SJSA1 (cell line): ENCODE measurements at regions not wholly inside any gene's neighbourhood (a gene's known extent, or its start where the extent isn't known, plus 50 kb on each side); places are given as distances from the start of the nearest gene placed in this dataset.

Experiments used
- DNase-seq, 2 experiments: peaks; one replicate each; pipeline ENCODE4 v3.0.0-alpha.2; 2015 to 2020; ENCODE audit warnings: low spot score in 2 of 2, low read depth in 1 of 2
- H3K27ac ChIP-seq: fragments of 250-450 bp; sonication (Bioruptor Pico); 2 replicates; pipeline ENCODE4 v1.5.1; 2020; ENCODE audit warnings: mild to moderate bottlenecking, moderate library complexity
- H3K27me3 ChIP-seq: fragments of 250-450 bp; sonication (Bioruptor Pico); replicated peaks from 2 replicates; pipeline ENCODE4 v1.5.1; 2020; ENCODE audit warnings: mild to moderate bottlenecking, moderate library complexity
- H3K36me3 ChIP-seq: fragments of 250-450 bp; sonication (Bioruptor Pico); 2 replicates; pipeline ENCODE4 v1.5.1; 2020; ENCODE audit warnings: mild to moderate bottlenecking
- H3K4me1 ChIP-seq: fragments of 250-450 bp; sonication (Bioruptor Pico); replicated peaks from 2 replicates; pipeline ENCODE4 v1.6.1; 2021; ENCODE audit warnings: mild to moderate bottlenecking
- H3K4me3 ChIP-seq: fragments of 250-450 bp; sonication (Bioruptor Pico); 2 replicates; pipeline ENCODE4 v1.5.1; 2020; ENCODE audit warnings: mild to moderate bottlenecking
- H3K9me3 ChIP-seq: fragments of 250-450 bp; sonication (Bioruptor Pico); replicated peaks from 2 replicates; pipeline ENCODE4 v1.5.1; 2020; ENCODE audit warnings: mild to moderate bottlenecking

DNA sequence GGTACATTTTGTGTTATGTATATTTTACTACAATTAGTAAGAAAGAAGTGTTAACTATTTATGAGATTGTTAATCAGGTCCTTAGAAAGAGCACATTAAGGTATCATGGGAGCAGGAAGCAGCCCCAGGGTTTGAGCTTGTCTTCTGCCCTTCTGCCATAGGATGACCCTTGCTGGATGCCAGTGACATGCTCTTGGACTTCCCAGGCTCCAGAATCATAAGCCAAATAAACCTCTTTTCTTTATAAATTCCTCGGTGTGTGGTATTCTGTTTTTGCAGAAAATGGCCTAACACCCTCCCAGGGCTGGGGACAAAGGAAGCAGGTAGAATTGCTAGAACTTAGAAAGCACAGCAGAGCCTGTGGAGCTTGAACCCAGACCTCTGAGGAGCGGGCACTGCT is 164.7 kb downstream of the VRK1 start:
- Histone ChIP-seq H3K27me3 (no peaks in the 10 kb centered on the region), H3K9me3 (no peaks in the 10 kb centered on the region), H3K4me1 (no peaks in the 10 kb centered on the region), H3K36me3 (no peaks in the 10 kb centered on the region), H3K27ac (no peak overlapping the region), H3K4me3 (no peak overlapping the region)
- DNase-seq, result no peak

DNA sequence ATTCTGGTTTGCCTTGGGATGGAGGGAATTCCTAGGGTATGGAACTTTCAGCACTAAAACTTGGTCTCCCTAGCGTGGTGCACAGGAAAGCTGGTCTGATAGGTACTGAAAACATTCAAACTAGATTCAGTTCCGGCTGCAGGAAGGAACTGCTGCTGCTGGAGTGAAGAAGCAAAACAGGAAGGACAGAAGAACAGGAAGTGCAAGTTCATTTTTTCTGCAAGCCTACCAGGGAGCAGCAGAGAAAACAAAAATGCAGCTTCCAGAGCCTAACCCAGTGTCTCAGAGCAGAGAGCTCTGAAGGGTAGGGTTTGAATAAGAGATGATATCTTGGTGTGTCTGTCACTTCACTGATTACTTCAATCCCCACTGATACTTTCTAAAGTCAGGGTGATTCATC is 165.2 kb downstream of the VRK1 start:
- H3K27me3 ChIP-seq, result no peaks in the 10 kb centered on the region
- no peak for DNase-seq
- H3K9me3 ChIP-seq, result no peaks in the 10 kb centered on the region
- H3K36me3 ChIP-seq, result no peaks in the 10 kb centered on the region
- no peak overlapping the region for H3K4me3 ChIP-seq
- H3K27ac ChIP-seq, result no peak overlapping the region
- no peaks in the 10 kb centered on the region for H3K4me1 ChIP-seq

DNA sequence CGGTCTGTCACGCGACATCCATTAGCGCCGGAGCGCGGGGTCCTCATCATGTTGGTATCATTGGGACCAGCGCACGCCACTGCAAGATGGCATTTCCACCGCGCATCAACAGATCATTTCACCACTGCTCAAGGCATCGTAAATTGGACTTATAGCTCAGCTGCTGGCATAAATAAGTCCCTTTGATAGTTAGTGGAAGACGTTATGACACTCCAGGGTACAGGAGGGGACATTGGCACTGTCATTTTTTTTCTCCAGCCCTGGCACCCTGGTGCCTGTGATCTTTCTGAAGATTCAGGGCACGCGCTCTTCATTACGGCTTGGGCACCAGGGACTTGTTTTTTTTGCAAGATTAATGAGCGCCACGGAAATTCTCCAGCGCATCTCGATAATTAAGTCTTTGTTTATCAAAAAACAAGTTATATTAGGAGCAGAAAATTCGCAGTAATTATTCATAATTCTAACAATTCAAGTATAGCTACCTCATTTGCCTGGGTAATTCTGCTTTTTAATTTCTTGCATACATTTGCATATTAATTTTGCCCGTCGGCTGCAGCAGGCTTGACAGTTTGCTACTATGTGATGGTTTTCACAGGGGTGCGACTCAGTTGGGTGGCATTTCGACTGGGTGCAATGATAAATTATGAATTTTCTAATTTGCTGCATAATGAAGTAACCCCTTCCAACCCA is 167.7 kb downstream of the VRK1 start:
- Histone ChIP-seq H3K27ac (no peak overlapping the region), H3K4me1 (no peaks in the 10 kb centered on the region), H3K36me3 (no peaks in the 10 kb centered on the region), H3K9me3 (no peaks in the 10 kb centered on the region), H3K27me3 (no peaks in the 10 kb centered on the region), H3K4me3 (no peak overlapping the region)
- DNase-seq, result no peak

DNA sequence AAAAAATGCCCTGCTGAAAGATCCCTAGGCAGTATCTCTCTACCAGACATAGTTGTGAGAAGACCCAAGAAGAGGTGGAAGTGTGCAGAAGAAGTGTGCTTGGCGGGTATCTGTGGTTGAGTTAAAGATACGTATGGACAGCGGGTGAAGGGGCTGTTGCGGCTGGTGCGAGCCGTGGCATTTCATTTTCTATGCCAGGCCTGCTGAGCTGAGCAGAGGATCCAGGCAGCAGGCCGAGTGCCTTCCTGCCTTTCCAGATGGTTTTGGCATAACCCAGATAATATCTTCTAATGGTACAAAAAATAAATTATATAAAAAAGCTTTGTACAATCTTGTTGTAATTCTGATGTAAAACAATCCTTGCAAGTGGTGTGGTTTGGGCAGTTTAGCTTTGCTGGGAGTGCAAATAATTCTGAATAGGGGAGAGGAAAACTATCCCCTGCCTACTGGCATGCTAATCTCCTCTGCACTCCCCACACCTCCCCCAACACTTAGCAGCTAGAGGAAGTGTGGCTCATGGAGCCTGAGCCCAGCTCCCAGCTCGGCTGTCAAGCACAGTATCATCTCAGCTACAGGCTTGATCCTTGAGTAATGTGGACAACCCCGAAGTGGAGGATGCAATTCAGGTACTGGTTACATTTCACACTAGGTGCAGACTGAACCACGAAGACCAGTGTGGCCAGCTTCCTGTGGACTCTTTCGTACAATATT is 168.9 kb downstream of the VRK1 start:
- no peaks in the 10 kb centered on the region for H3K9me3 ChIP-seq
- H3K27me3 ChIP-seq, result no peaks in the 10 kb centered on the region
- no peaks in the 10 kb centered on the region for H3K4me1 ChIP-seq
- no peak overlapping the region for H3K27ac ChIP-seq
- H3K4me3 ChIP-seq, result no peak overlapping the region
- DNase-seq, result no peak
- H3K36me3 ChIP-seq, result no peaks in the 10 kb centered on the region

DNA sequence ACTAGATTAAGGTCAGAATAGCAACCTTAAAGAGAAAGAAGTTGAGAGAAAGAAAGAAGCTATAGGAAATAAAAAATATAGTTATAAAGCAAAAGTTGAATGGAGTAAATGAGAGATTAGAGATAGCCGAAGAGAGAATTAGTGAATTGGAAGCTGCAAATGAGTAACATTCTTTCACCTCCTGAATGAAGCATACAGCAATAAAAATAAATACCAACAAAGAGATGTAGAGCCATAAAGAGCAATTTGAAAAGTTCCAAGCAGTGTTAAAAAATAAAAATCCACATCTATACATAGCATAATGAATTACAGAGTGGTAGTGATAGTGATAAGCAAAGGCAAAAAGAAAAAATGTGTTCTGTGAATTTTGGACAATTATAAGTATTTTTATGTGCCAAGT is 177.9 kb downstream of the VRK1 start:
- Histone ChIP-seq H3K4me3 (no peak overlapping the region), H3K27ac (no peak overlapping the region)

DNA sequence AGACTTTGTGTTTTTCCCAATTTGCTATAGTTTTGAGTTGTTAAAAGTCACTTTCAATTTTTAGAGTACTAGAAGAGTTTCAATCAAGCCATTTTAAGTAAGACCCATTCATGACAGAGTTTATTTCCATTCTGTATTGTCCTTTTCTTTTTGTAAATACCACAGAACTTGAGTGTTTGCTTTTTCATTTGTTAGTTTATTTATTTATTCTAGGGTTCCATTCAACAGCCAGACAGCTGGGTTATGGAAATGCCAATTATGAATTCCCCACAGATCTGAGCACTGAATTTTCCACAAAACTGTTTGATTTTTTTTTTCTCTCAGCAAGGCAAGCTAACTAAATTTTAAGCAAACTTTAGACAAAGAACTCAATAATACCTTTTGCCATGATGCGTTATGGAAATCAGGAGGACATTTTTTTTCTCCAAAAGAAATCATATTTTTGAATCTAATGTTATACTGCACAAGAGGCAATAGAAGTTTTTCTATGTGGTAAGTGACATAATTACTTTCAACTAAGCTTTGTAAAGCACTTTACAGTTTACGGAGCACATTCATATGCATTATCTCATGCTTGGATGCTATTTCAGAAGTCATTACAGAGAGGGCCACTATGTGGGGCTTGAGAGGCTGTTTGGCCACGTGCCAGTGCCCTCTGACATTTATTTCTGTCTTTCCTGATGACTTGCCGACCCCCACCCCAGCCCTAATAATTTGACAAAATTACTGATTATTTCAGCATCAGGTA is 181.5 kb downstream of the VRK1 start:
- H3K36me3 ChIP-seq, result no peaks in the 10 kb centered on the region
- no peaks in the 10 kb centered on the region for H3K27me3 ChIP-seq
- H3K27ac ChIP-seq, result no peak overlapping the region
- no peak overlapping the region for H3K4me3 ChIP-seq
- H3K4me1 ChIP-seq, result no peaks in the 10 kb centered on the region
- no peak for DNase-seq
- no peaks in the 10 kb centered on the region; the same call in 1 of the 2 replicates for H3K9me3 ChIP-seq

More for the DNA sequence above, 177.9 kb downstream of the VRK1 start:
- no peaks in the 10 kb centered on the region for H3K27me3 ChIP-seq
- no peaks in the 10 kb centered on the region for H3K36me3 ChIP-seq
- no peaks in the 10 kb centered on the region for H3K4me1 ChIP-seq
- DNase-seq, result no peak
- no peaks in the 10 kb centered on the region; the same call in 1 of the 2 replicates for H3K9me3 ChIP-seq

DNA sequence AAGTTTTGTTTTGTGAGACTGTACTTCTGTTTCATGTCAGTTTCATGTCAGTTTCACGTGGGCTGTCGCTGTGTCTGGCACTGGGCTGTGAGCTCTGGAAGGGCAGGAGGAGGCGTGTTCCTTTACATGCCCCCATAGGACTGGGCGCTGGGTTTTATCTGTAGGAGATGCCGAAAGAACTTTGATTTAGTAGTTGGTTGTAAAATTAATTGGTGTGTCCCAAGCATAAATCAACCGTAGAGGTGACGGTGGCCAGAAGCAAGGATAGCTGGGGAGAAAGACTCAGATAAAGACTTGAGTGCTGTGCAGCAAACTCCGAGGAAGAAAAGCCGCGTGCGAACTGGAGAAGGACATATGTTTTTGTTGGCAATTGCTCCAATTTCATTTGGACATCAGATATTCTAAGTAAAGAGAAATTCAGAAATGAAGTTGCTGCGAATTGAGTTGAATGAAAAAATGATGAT is 182.5 kb downstream of the VRK1 start:
- Histone ChIP-seq H3K4me1 (no peaks in the 10 kb centered on the region), H3K36me3 (no peaks in the 10 kb centered on the region), H3K27me3 (no peaks in the 10 kb centered on the region), H3K27ac (no peak overlapping the region), H3K4me3 (no peak overlapping the region), H3K9me3 (no peaks in the 10 kb centered on the region)
- DNase-seq, result no peak

DNA sequence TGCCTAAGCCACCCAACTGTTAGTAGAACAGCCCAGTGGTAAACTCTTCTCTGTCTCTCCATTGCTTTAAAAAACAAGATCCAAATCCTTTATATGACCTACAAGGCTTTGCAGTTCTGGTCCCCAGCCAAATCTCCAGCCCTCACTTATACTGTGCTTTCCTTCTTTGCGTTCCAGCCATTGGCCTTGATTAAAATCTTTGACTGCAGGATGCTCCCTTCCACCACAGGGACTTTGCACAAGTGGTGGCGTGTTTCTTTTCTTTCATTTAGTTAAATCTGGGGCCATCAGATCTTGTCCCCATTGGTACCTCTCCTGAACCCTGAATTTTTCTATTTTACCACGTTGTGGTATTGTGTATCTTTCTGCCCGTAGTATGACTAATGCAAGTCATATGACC is 183.7 kb downstream of the VRK1 start:
- H3K36me3 ChIP-seq, result no peaks in the 10 kb centered on the region
- H3K9me3 ChIP-seq, result no peaks in the 10 kb centered on the region
- no peak for DNase-seq
- H3K4me1 ChIP-seq, result no peaks in the 10 kb centered on the region
- no peak overlapping the region for H3K4me3 ChIP-seq
- no peak overlapping the region for H3K27ac ChIP-seq
- no peaks in the 10 kb centered on the region for H3K27me3 ChIP-seq

DNA sequence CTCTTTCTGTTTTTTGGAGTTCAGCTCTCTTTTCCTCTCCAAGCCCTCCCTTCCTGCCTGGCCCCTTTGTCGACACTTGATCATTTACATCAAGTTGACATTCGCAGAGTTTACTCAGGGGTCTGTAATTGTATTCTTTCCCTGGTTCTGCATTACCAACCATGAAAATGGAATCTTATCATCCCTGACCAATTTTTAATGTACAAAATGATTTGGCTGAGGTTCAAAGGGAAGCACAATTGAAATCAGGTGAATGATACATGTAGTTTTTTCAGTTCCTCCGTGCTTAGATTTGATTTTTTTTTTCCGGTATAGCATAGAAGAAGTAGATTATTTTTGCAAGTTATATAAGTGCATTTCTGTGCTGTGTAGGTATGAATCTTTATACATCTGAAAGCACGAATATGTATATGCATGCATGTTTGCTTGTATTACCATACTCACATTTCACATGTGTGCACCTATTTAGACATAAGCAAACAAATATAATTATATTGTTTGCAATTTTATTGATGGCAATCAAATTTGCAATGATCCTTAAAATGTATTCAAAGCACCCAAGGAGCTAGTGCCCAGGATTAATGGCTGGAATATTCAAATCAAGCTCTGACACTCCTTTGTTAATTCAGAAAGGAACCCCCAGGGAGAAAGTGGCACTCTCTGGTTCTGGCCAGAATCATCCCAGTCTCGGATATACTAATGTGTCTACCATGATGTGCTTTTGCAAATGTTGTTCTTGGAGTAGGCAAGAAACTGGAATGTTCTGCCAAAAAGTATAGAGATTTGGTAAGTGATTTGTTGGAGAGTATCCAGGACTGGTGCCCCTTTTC is 189.3 kb downstream of the VRK1 start:
- Histone ChIP-seq H3K4me3 (no peak overlapping the region), H3K36me3 (no peaks in the 10 kb centered on the region), H3K4me1 (no peaks in the 10 kb centered on the region), H3K27ac (no peak overlapping the region), H3K9me3 (no peaks in the 10 kb centered on the region), H3K27me3 (no peaks in the 10 kb centered on the region)
- no peak for DNase-seq

DNA sequence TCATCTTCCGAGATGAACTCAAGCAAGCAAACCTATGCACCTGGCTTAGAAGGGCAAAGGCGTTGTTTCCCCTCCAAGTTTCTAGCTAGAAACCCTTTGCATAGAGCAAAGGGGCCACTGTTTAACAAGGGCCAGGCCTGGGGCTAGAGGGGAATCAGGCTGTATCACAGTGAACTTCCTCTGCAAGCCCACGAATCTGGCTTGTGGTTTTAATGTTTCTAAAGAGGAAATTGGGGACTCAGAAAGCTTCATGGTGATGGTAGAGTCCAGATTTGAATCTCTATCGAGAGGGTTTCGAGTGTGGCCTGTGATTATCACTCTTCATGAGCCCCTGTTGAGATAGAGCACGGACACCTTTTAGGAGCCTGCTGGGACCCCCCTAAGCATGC is 189.9 kb downstream of the VRK1 start:
- H3K36me3 ChIP-seq, result no peaks in the 10 kb centered on the region
- H3K27me3 ChIP-seq, result no peaks in the 10 kb centered on the region
- no peak for DNase-seq
- no peaks in the 10 kb centered on the region for H3K4me1 ChIP-seq
- H3K27ac ChIP-seq, result no peak overlapping the region
- H3K9me3 ChIP-seq, result no peaks in the 10 kb centered on the region
- H3K4me3 ChIP-seq, result no peak overlapping the region

DNA sequence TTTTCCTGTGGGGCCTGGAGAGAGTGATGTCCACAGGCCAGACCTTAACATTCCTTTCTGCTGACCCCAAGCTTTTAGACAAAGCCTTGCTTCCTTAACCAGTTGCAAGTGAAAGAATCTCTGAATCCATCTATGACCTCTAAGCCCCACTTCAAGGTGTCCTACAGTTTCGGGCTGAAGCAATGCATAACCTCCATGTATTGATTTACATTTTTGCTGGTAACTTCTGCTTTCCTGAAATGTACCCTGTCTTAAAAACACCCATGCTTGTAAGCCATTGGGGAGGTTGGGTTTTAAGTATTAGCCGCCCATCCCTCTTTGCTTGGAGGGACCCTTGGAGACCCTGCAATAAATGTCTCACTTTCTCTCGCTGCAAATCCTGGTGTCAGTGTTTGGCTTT is 190.6 kb downstream of the VRK1 start:
- H3K4me1 ChIP-seq, result no peaks in the 10 kb centered on the region
- no peaks in the 10 kb centered on the region for H3K36me3 ChIP-seq
- no peaks in the 10 kb centered on the region for H3K9me3 ChIP-seq
- no peak overlapping the region for H3K27ac ChIP-seq
- DNase-seq, result no peak
- H3K4me3 ChIP-seq, result no peak overlapping the region
- H3K27me3 ChIP-seq, result no peaks in the 10 kb centered on the region

DNA sequence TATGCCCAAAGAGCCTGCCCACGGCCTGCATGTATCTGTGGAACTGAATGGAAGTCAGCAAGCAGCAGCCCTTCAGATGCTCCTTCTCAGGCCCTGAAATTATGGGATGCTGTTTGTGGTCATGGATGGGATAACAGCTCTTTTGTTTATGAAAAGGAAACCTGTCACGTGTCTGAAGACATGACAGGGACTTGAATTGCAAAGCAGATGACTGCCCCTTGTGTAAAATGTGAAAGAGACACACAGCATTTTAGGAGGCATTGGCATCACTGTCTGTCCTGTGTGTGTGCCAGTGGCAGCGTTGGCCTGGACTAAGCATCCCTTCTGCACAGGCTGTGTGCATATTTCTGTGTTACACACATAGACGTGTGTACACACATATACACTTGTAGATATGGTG is 192.1 kb downstream of the VRK1 start:
- Histone ChIP-seq H3K27me3 (no peaks in the 10 kb centered on the region), H3K9me3 (no peaks in the 10 kb centered on the region), H3K4me1 (no peaks in the 10 kb centered on the region), H3K27ac (no peak overlapping the region), H3K36me3 (no peaks in the 10 kb centered on the region), H3K4me3 (no peak overlapping the region)
- DNase-seq, result no peak

DNA sequence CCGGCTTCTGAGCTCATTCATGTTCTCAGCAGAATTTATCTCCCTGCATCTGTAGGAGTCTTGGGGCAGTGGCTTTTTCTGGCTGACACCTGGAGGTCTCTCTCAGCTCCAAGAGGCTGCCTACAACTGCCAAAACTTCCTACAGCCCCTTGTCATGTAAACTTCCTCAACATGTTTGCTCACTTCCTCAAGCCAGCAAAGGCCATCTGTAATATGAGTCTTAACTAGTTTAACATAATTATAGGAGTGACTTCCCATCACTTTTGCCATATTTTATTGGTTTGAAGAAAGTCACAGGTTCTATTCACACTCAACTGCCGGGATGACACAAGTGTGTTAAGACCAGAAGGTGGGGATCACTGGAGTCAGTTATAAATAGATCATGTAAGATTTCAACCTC is 194.0 kb downstream of the VRK1 start:
- DNase-seq, result no peak
- no peaks in the 10 kb centered on the region for H3K4me1 ChIP-seq

More for the DNA sequence above, 194.0 kb downstream of the VRK1 start:
- H3K27ac ChIP-seq, result no peak overlapping the region
- no peaks in the 10 kb centered on the region for H3K36me3 ChIP-seq
- no peaks in the 10 kb centered on the region for H3K27me3 ChIP-seq
- no peak overlapping the region for H3K4me3 ChIP-seq
- no peaks in the 10 kb centered on the region for H3K9me3 ChIP-seq
